ENCODE measurements at regions not wholly inside any gene's neighbourhood (a gene's known extent, or its start where the extent isn't known, plus 50 kb on each side); places are given as distances from the start of the nearest gene placed in this dataset.

GRCh38 chr4:3829956-3830773, 64.0 kb downstream of the ADRA2C start:
- Mint-ChIP-seq H3K9me3 (no peaks in the 10 kb centered on the region), H3K27ac (no peak overlapping the region), H3K36me3 (no peaks in the 10 kb centered on the region)
- ATAC-seq (no peak), DNase-seq (ENCODE audit: low spot score in 2 of 2) (no peak)

- peak overlapping the region in 1 of 2 donors; percentile 90 for H3K27ac Mint-ChIP-seq
- no peak for ATAC-seq
- H3K36me3 Mint-ChIP-seq: no peaks in the 10 kb centered on the region
- H3K9me3 Mint-ChIP-seq: no peaks in the 10 kb centered on the region
- no peak for DNase-seq (ENCODE audit: low spot score in 2 of 2)
Measured at GRCh38 chr4:3830774-3831528, 64.8 kb downstream of the ADRA2C start.

- ATAC-seq (no peak), DNase-seq (ENCODE audit: low spot score in 2 of 2) (no peak)
- H3K36me3 Mint-ChIP-seq: no peaks in the 10 kb centered on the region
- H3K9me3 Mint-ChIP-seq: no peaks in the 10 kb centered on the region
- peak overlapping the region in 1 of 2 donors; percentile 90 for H3K27ac Mint-ChIP-seq
Measured at GRCh38 chr4:3831529-3832150, 65.5 kb downstream of the ADRA2C start.

- no peaks in the 10 kb centered on the region for H3K36me3 Mint-ChIP-seq
- peaks cover 4 to 6% of the 10 kb centered on the region in 2 donors for H3K9me3 Mint-ChIP-seq
- ATAC-seq (no peak), DNase-seq (ENCODE audit: low spot score in 2 of 2) (no peak)
- H3K27ac Mint-ChIP-seq: no peak overlapping the region
Measured at GRCh38 chr4:3832536-3833220, 66.5 kb downstream of the ADRA2C start.

GRCh38 chr4:3833326-3833989, 67.3 kb downstream of the ADRA2C start:
- DNase-seq (ENCODE audit: low spot score in 2 of 2) (no peak), ATAC-seq (no peak)
- H3K9me3 Mint-ChIP-seq: peaks cover 4 to 6% of the 10 kb centered on the region in 2 donors
- no peak overlapping the region for H3K27ac Mint-ChIP-seq
- H3K36me3 Mint-ChIP-seq: no peaks in the 10 kb centered on the region

DNA sequence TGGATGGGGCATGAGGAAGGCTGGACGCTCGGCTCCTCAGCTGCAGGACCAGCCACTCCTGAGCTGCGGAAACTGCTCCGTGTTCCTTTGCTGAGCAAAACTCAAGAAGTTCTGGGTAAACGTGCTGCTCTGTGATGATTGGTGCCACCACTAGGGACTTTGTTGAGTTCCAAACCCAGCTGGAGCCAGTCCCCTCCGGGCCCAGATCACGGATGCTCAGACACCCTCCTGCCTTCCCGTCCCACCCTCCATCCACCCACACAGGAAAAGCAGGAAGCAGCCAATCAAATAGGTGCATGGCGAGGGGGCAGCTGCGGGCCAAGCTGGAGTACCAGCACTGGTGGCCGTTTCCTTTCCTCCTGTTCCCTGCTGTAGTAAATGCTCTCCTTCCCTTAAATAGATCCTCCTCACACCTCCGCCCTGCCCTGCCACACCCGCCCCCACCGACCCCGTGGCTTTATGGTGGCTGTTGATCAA, 68.0 kb downstream of the ADRA2C start:
- DNase-seq (ENCODE audit: low spot score in 2 of 2) (no peak), ATAC-seq (no peak)
- no peaks in the 10 kb centered on the region for H3K36me3 Mint-ChIP-seq
- H3K27ac Mint-ChIP-seq: no peak overlapping the region
- peaks cover 4 to 6% of the 10 kb centered on the region in 2 donors for H3K9me3 Mint-ChIP-seq

DNA sequence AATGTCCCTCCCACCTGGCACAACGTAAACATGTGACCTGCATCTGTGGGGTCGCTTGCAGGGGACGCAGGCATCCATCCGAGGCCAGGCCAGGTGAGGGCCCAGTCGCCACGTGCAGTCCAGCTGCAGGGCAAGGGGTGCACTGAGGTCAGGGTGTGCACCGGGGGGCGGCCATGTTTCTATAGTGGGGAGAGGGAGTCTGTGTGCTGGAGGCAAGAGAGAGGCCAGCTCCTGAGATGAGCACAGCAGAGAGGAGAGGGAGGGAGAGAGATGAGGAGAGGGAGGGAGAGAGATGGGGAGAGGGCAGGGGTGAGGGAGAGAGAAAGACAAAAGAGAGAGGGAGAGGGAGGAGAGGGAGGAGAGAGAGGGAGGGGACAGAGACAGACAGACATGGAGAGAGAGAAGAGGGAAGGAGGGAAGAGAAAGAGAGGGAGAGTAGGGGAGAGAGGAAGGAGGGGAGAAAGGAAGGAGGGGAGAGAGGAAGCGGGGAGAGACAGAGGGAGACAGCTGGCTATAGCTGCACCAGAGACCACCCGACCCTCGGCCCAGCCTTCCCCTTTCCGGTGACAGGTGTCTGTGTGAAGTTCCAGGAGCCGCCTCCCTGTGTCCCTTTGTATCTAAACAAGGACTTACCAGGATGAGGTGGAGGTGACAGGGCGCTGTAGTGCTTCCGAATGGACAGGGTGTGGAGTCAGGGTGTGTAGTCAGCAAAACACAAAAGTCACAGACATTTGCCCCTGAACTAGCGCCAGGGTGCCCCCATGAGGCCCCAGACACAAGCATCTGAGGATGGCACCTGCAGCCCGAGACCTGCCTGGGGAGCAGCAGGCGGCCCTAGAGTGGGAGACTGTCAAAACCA, 68.7 kb downstream of the ADRA2C start:
- no peaks in the 10 kb centered on the region for H3K36me3 Mint-ChIP-seq
- H3K27ac Mint-ChIP-seq: no peak overlapping the region
- DNase-seq (ENCODE audit: low spot score in 2 of 2) (no peak), ATAC-seq (no peak)
- H3K9me3 Mint-ChIP-seq: peaks cover 4 to 6% of the 10 kb centered on the region in 2 donors

DNA sequence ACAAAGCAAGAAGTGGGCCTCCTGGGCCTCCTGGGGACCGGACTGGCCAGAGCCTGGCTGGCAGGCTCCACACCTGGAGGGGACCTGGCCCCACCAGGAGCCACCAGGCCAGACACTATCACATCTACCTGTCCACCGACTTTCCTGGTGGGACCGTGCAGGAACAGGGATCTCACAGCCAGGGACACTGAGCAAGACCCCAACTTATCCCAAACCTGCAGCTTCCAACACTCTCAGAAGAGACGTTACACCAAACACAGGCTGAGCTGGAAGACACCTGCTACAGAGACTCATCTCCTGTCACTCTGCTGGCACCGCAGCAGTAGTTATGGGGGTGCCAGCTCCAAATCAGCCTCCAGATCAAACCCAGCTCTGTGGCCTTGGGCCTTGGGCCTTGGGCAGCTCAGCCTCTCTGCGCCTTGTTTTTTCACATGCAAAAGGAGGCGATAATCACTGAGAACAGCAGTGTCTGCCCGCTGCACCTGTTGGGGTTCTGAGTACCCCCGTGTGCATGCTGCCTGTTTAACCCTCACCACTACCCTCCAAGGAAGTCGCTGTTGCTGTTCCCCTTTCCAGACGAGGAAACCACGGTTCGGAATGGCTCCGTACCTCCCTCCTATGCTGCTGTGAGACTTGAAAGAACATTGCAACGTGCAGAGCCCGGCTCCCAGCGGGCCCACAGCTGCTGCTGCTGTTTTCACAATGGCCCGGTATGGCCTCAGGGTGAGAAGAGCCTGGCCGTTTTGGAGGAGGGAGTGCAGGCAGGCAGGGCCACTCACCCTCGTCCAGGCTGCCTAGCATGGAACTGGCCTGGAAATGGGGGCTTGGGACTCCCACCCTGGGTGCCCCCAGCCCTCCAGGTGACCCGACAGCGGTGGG, 69.6 kb downstream of the ADRA2C start:
- Mint-ChIP-seq H3K27ac (no peak overlapping the region), H3K36me3 (no peaks in the 10 kb centered on the region), H3K9me3 (peaks cover 4 to 6% of the 10 kb centered on the region in 2 donors)
- no peak for ATAC-seq
- no peak for DNase-seq (ENCODE audit: low spot score in 2 of 2)

DNA sequence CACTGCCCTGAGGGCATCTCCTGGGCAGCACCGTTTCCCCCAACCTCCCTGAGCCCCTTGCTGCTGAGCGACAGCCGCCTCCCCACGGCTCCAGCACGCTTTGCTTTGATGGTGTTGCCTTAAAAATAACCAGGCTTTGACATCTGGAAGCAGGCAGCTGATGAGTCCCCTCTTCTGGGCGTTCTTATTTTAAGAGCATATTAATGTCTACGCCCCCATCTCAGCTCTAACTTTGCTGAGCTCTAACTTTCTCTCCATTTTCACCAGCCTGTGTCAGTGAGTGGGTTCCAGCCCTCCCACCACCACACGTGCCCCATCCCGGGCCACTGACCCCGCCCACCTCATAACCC, 70.2 kb downstream of the ADRA2C start:
- ATAC-seq: peak in 1 of 2 donors; percentile 22
- Mint-ChIP-seq H3K9me3 (peaks cover 4 to 6% of the 10 kb centered on the region in 2 donors), H3K36me3 (no peaks in the 10 kb centered on the region), H3K27ac (no peak overlapping the region)
- no peak for DNase-seq (ENCODE audit: low spot score in 2 of 2)

DNA sequence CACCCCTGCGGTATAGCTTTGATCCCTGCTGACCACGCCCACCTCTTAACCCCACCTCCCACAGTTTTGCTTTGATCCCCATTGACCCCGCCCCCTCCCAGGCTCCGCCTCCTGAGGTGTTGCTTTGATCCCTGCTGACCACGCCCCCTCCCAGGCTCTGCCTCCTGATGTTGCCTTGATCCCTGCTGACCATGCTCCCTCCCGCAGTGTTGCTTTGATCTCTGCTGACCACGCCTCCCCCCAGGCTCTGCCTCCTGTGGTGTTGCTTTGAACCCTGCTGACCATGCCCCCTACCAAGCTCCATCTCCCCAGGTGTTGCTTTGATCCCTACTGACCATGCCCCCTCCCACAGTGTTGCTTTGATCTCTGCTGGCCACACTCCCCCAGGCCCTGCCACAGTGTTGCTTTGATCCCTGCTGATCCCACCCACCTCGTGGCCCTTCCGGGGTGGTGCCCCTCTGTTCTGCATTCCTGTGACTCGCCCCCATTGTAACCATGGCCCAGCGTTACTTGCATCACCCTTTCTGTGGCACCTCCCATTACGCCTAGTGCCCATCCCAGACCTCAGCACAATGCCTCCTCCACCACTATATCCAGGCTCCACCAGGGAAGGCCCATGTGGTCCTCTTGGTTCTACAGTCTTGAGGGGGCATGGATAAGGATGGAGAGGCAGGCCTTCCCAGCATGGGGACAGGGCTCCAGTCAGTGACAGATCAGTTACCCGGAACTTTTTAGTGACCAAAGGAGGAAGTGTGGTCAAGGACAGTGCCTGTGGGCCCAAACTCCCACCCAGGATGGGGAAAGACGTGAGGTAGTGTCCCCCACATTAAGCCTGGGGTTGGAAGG, 70.8 kb downstream of the ADRA2C start:
- Mint-ChIP-seq H3K27ac (no peak overlapping the region), H3K36me3 (no peaks in the 10 kb centered on the region), H3K9me3 (peaks cover 4 to 6% of the 10 kb centered on the region in 2 donors)
- ATAC-seq (no peak), DNase-seq (ENCODE audit: low spot score in 2 of 2) (peak in 1 of 2 donors; percentile 11)

- ATAC-seq (no peak), DNase-seq (ENCODE audit: low spot score in 2 of 2) (no peak)
- Mint-ChIP-seq H3K36me3 (no peaks in the 10 kb centered on the region), H3K9me3 (peaks cover 4 to 6% of the 10 kb centered on the region in 2 donors), H3K27ac (no peak overlapping the region)
Measured at GRCh38 chr4:3838437-3839380, 72.5 kb downstream of the ADRA2C start.

- no peak for DNase-seq (ENCODE audit: low spot score in 2 of 2)
Measured at GRCh38 chr4:3845094-3845743, 79.0 kb downstream of the ADRA2C start.

More at GRCh38 chr4:3845094-3845743, 79.0 kb downstream of the ADRA2C start:
- H3K27ac Mint-ChIP-seq: no peak overlapping the region
- H3K9me3 Mint-ChIP-seq: peaks cover 6 to 7% of the 10 kb centered on the region in 2 donors
- ATAC-seq: no peak
- H3K36me3 Mint-ChIP-seq: no peaks in the 10 kb centered on the region

All from activated naive CD4-positive, alpha-beta T cell treated with anti-CD3 and anti-CD28 coated beads, Interleukin-2, amount 50 U/mL, for 72 hours (primary cell).